ENCODE measurements at regions not wholly inside any gene's neighbourhood (a gene's known extent, or its start where the extent isn't known, plus 50 kb on each side); places are given as distances from the start of the nearest gene placed in this dataset.
"Not testable (repeated sequence)": the region's sequence is repeated elsewhere in the genome, so short reads cannot be mapped to it uniquely, and the experiment has no call there.

- H3K27me3 ChIP-seq (ENCODE audit: low read depth, low read length); H3K36me3 ChIP-seq (ENCODE audit: control insufficient read depth in 1 of 2, insufficient read depth in 2 of 2, low read length in 2 of 2); H3K4me3 ChIP-seq (ENCODE audit: low read depth in 1 of 2, low read length in 2 of 2); H3K9me3 ChIP-seq (ENCODE audit: control insufficient read depth in 1 of 2, low read length in 2 of 2); H3K27ac ChIP-seq (ENCODE audit: low read length); H3K4me1 ChIP-seq (ENCODE audit: control insufficient read depth in 1 of 2, insufficient read depth in 2 of 2, low read length in 2 of 2): not testable (repeated sequence)
These were observed 62.7 kb upstream of the KRAS start for GRCh38 chr12:25313266-25313990.

GRCh38 chr12:25311506-25311905 lies 60.8 kb upstream of the KRAS start:
- Histone ChIP-seq H3K36me3 (ENCODE audit: control insufficient read depth in 1 of 2, insufficient read depth in 2 of 2, low read length in 2 of 2) (no peaks in the 10 kb centered on the region), H3K9me3 (ENCODE audit: control insufficient read depth in 1 of 2, low read length in 2 of 2) (no peaks in the 10 kb centered on the region), H3K27me3 (ENCODE audit: low read depth, low read length) (no peaks in the 10 kb centered on the region), H3K4me1 (ENCODE audit: control insufficient read depth in 1 of 2, insufficient read depth in 2 of 2, low read length in 2 of 2) (no peaks in the 10 kb centered on the region), H3K27ac (ENCODE audit: low read length) (no peak overlapping the region), H3K4me3 (ENCODE audit: low read depth in 1 of 2, low read length in 2 of 2) (no peak overlapping the region)

- not testable (repeated sequence) for H3K27me3 ChIP-seq (ENCODE audit: low read depth, low read length)
These were observed 59.3 kb upstream of the KRAS start for GRCh38 chr12:25310071-25310470.

GRCh38 chr12:25308756-25309155 lies 58.0 kb upstream of the KRAS start:
- H3K27me3 ChIP-seq (ENCODE audit: low read depth, low read length): no peaks in the 10 kb centered on the region
- H3K27ac ChIP-seq (ENCODE audit: low read length): no peak overlapping the region
- no peaks in the 10 kb centered on the region for H3K9me3 ChIP-seq (ENCODE audit: control insufficient read depth in 1 of 2, low read length in 2 of 2)
- no peaks in the 10 kb centered on the region for H3K36me3 ChIP-seq (ENCODE audit: control insufficient read depth in 1 of 2, insufficient read depth in 2 of 2, low read length in 2 of 2)
- no peak overlapping the region for H3K4me3 ChIP-seq (ENCODE audit: low read depth in 1 of 2, low read length in 2 of 2)
- H3K4me1 ChIP-seq (ENCODE audit: control insufficient read depth in 1 of 2, insufficient read depth in 2 of 2, low read length in 2 of 2): no peaks in the 10 kb centered on the region

More at GRCh38 chr12:25310071-25310470, 59.3 kb upstream of the KRAS start:
- H3K4me1 ChIP-seq (ENCODE audit: control insufficient read depth in 1 of 2, insufficient read depth in 2 of 2, low read length in 2 of 2); H3K36me3 ChIP-seq (ENCODE audit: control insufficient read depth in 1 of 2, insufficient read depth in 2 of 2, low read length in 2 of 2); H3K9me3 ChIP-seq (ENCODE audit: control insufficient read depth in 1 of 2, low read length in 2 of 2); H3K27ac ChIP-seq (ENCODE audit: low read length); H3K4me3 ChIP-seq (ENCODE audit: low read depth in 1 of 2, low read length in 2 of 2): not testable (repeated sequence)

- Histone ChIP-seq H3K27me3 (ENCODE audit: low read depth, low read length) (no peaks in the 10 kb centered on the region), H3K4me3 (ENCODE audit: low read depth in 1 of 2, low read length in 2 of 2) (no peak overlapping the region), H3K36me3 (ENCODE audit: control insufficient read depth in 1 of 2, insufficient read depth in 2 of 2, low read length in 2 of 2) (no peaks in the 10 kb centered on the region), H3K27ac (ENCODE audit: low read length) (no peak overlapping the region), H3K4me1 (ENCODE audit: control insufficient read depth in 1 of 2, insufficient read depth in 2 of 2, low read length in 2 of 2) (no peaks in the 10 kb centered on the region), H3K9me3 (ENCODE audit: control insufficient read depth in 1 of 2, low read length in 2 of 2) (no peaks in the 10 kb centered on the region)
These were observed 57.1 kb upstream of the KRAS start for GRCh38 chr12:25307818-25308217.

GRCh38 chr12:25301798-25302197 lies 51.1 kb upstream of the KRAS start:
- Histone ChIP-seq H3K36me3 (ENCODE audit: control insufficient read depth in 1 of 2, insufficient read depth in 2 of 2, low read length in 2 of 2) (no peaks in the 10 kb centered on the region), H3K9me3 (ENCODE audit: control insufficient read depth in 1 of 2, low read length in 2 of 2) (no peaks in the 10 kb centered on the region), H3K27me3 (ENCODE audit: low read depth, low read length) (no peaks in the 10 kb centered on the region), H3K27ac (ENCODE audit: low read length) (no peak overlapping the region), H3K4me3 (ENCODE audit: low read depth in 1 of 2, low read length in 2 of 2) (no peak overlapping the region), H3K4me1 (ENCODE audit: control insufficient read depth in 1 of 2, insufficient read depth in 2 of 2, low read length in 2 of 2) (no peaks in the 10 kb centered on the region)
